SK-N-MC (cell line): ENCODE measurements at regions not wholly inside any gene's neighbourhood (a gene's known extent, or its start where the extent isn't known, plus 50 kb on each side); places are given as distances from the start of the nearest gene placed in this dataset.

ENCODE experiments used
- DNase-seq: peaks from one replicate; pipeline ENCODE4 v3.0.0-alpha.2; 2011; ENCODE audit warnings: low read depth, low spot score
- H3K27ac ChIP-seq: fragments of 200-600 bp; sonication (generic); 2 replicates; pipeline ENCODE4 v1.5.1; 2016; ENCODE audit warnings: mixed run types
- H3K36me3 ChIP-seq: fragments of 200-600 bp; sonication (generic); 2 replicates; pipeline ENCODE4 v1.6.1; 2017; ENCODE audit warnings: antibody characterized with exemption, low read length, mixed read lengths; ENCODE audit not compliant: insufficient read depth
- H3K4me3 ChIP-seq: fragments of 200-600 bp; sonication (generic); 2 replicates; pipeline ENCODE4 v1.5.1; 2016
- H3K9ac ChIP-seq: fragments of 200-600 bp; sonication (generic); 2 replicates; pipeline ENCODE4 v1.8.0; 2017; ENCODE audit warnings: mixed run types, mixed read lengths; ENCODE audit not compliant: insufficient read length
- H3K9me3 ChIP-seq: fragments of 200-600 bp; sonication (generic); 2 replicates; pipeline ENCODE4 v1.6.1; 2017; ENCODE audit warnings: low read depth, mild to moderate bottlenecking, antibody characterized with exemption, low read length, moderate library complexity, mixed read lengths
- EZH2 ChIP-seq: fragments of 200-600 bp; sonication (generic); IDR thresholded peaks from one replicate; pipeline ENCODE4 v1.6.1; 2017; ENCODE audit warnings: antibody characterized with exemption
- FOXP2 ChIP-seq: optimal IDR thresholded peaks from 2 replicates; pipeline ENCODE3; 2011; ENCODE audit warnings: mild to moderate bottlenecking, moderate library complexity; ENCODE audit not compliant: insufficient read depth; ENCODE audit errors: extremely low read length, control extremely low read depth
- POLR2AphosphoS5 ChIP-seq: IDR thresholded peaks from 2 replicates; pipeline ENCODE4 v1.6.1; 2012; ENCODE audit warnings: mild to moderate bottlenecking, low read depth, low read length, borderline replicate concordance

GRCh38 chrX:44651358-44651757 lies 108.7 kb upstream of the FUNDC1 start:
- Histone ChIP-seq H3K36me3 (no peaks in the 10 kb centered on the region), H3K9me3 (no peaks in the 10 kb centered on the region), H3K9ac (no peak overlapping the region), H3K27ac (no peak overlapping the region), H3K4me3 (peak overlapping the region; percentile 42; the same call in 1 of the 2 replicates)
- DNase-seq = no peak
- TF ChIP-seq EZH2 = no peak
- no peak for TF ChIP-seq POLR2AphosphoS5
- TF ChIP-seq FOXP2 = no peak

- TF ChIP-seq FOXP2 (no peak), EZH2 (no peak), POLR2AphosphoS5 (no peak)
- Histone ChIP-seq H3K9me3 (no peaks in the 10 kb centered on the region), H3K4me3 (no peak overlapping the region), H3K27ac (no peak overlapping the region), H3K36me3 (no peaks in the 10 kb centered on the region), H3K9ac (no peak overlapping the region)
- no peak for DNase-seq
Measured at GRCh38 chrX:44643723-44644122, 101.1 kb upstream of the FUNDC1 start.

- H3K27ac ChIP-seq = no peak overlapping the region
- no peak overlapping the region for H3K4me3 ChIP-seq
- no peak for DNase-seq
- no peaks in the 10 kb centered on the region for H3K36me3 ChIP-seq
- no peak for TF ChIP-seq FOXP2
- TF ChIP-seq EZH2 = no peak
- no peak overlapping the region for H3K9ac ChIP-seq
- no peaks in the 10 kb centered on the region for H3K9me3 ChIP-seq
Measured at GRCh38 chrX:44637282-44637681, 94.6 kb upstream of the FUNDC1 start.

GRCh38 chrX:44621078-44621477 lies 78.4 kb upstream of the FUNDC1 start:
- TF ChIP-seq FOXP2 (no peak), EZH2 (no peak), POLR2AphosphoS5 (no peak)
- no peak for DNase-seq
- H3K4me3 ChIP-seq = no peak overlapping the region
- H3K36me3 ChIP-seq = no peaks in the 10 kb centered on the region
- H3K9me3 ChIP-seq = no peaks in the 10 kb centered on the region
- H3K27ac ChIP-seq = no peak overlapping the region
- no peak overlapping the region for H3K9ac ChIP-seq

- TF ChIP-seq EZH2 (no peak), FOXP2 (no peak), POLR2AphosphoS5 (no peak)
- Histone ChIP-seq H3K9me3 (no peaks in the 10 kb centered on the region), H3K4me3 (no peak overlapping the region), H3K27ac (no peak overlapping the region), H3K9ac (no peak overlapping the region), H3K36me3 (no peaks in the 10 kb centered on the region)
- no peak for DNase-seq
Measured at GRCh38 chrX:44619039-44619438, 76.4 kb upstream of the FUNDC1 start.

- no peak for DNase-seq
- H3K9me3 ChIP-seq = no peaks in the 10 kb centered on the region
- no peak for TF ChIP-seq EZH2
- no peak for TF ChIP-seq POLR2AphosphoS5
- no peak for TF ChIP-seq FOXP2
- no peak overlapping the region for H3K9ac ChIP-seq
- H3K4me3 ChIP-seq = no peak overlapping the region
- H3K27ac ChIP-seq = no peak overlapping the region
- no peaks in the 10 kb centered on the region for H3K36me3 ChIP-seq
Measured at GRCh38 chrX:44596277-44596676, 53.6 kb upstream of the FUNDC1 start.
